Stimulated activated CD8-positive, alpha-beta memory T cell treated with anti-CD3 and anti-CD28 coated beads, Interleukin-4, amount 100 ng/mL, for 24 hours (primary cell): ENCODE measurements at regions not wholly inside any gene's neighbourhood (a gene's known extent, or its start where the extent isn't known, plus 50 kb on each side); places are given as distances from the start of the nearest gene placed in this dataset.

Source experiments
- DNase-seq: peaks from one replicate; pipeline ENCODE4 v3.0.0-alpha.2; 2020; ENCODE audit warnings: low read depth

DNA sequence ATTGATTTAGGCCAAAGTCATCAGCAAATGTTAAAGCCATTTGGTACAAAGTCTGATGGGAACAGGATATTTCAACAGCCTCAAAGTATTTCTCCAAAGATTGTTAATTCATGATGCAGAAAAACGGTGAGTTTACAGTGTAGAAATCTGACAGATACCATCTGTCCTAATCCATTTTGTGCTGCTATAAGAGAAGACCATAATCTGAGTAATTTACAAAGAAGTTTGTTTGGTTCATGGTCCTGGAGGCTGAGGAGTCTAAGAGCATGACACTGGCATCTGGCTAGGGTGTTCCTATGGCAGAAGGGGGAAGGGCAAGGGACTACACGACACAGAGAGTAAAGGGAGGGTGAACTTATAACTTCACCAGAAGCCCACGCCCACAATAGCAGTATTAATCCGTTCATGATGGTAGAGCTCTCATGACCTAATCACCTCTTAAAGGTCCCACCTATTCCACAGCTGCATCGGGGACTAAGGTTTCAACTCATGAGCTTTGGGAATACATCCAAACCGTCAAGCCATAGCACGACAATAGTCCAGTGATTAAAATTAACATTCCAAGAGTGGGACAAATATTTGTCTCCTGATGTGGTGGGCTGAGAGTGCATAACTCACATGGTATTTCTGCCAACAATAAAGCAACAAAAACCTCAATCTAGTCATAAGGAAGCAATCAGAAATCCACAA lies 298.6 kb upstream of the AKR1E2 start:
- no peak for DNase-seq

DNA sequence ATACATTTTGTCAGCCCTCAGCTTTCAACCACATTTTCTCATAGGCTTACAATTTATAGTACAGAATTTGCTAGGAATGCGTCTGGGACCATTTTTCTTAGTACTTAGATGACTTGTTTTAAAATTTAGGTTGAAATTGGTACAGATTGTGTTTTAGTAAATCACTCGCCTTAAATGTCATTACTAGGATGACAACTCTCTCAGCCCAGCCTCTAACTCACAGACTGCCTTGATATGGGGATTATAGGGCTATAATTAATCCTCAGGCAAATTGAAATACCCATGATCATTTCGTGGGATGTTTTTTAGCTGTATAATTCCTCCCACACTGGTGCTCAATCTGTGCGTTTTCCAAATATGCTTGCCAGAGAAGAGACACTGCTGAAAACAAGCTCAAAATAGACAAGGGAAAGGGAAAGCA lies 299.7 kb upstream of the AKR1E2 start:
- DNase-seq: no peak

DNA sequence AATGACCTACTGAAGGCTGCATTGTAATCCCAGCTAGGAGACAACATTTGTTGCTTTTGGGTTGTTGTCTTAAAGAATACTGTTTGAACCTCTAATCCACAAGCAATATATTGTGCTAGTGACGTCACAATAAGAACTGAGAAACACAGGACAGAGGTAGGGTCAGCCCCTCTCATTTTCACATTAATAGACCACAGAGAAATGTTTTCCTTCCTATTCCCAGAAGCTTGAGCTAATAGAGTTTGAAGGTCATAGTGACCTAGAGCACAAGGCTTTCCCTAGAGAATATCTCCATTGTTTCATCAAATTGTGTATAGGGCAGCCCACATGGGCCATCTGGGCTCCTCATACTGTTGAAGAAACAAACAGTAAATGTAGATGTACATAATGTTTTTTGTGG lies 300.9 kb upstream of the AKR1E2 start:
- DNase-seq: no peak

DNA sequence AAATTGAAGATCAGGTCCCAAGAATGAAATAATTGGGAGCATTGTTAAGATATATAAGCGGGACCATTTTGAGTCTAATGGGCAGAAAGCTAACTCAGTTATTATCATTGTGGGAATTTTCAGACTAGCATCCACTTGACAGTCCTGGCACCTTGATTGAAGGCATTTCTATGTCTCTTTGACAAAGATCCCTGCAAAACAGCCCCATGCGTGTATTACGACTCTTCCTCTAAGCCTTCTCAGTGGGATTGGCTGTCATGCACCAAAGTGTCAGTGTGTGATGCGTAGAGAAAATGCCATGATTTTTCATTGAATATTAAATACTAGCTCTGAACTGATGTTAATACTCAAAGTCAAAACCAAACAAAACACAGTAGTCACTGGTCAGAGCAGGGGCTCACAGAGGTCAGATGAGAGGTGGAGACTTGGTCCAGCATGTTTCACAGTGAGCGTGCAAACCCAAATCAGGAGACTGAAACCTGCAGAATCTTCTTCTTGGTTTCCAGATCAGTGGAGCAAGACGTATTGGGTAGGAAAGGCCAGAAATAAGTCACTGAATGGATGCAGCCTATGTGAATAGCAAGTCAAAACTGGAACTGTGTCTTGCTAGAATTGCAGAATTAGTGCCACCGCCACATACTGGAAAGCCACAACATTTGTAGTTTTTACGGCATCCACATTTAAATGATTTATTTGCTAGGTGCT lies 303.6 kb upstream of the AKR1E2 start:
- no peak for DNase-seq

DNA sequence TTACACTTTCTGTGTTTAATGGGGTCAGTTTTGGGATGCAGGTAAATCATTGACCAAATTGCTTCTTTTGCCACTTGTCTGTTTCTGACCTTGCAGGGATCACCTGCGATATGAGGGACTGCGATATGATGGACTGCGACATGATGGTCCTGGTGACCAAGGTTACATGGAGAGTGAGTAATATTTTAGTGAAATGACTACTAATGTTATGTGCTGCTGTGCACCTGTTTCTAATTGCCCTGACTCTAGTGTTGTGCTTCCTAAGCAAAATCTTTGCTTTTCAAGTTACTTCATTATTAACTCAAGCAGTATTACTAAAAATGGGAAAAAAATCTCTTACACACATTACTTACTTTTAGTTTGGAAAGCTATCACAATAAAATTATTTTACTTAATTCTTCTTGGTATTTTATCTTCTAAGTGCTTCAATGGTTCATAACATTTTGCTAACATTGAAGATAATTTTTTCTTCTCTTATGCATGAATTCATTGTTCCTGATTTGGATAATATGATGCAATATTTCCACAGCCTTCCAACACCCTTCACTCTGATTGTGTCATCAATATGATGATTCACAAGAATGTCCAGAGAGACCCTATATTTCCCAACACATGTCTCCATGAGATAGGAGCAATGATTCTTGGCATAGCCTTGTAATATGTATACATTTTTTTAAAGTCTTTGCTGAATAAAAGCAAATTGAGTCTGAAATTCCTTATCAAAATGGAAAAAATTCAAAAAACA lies 306.2 kb upstream of the AKR1E2 start:
- DNase-seq: no peak

- DNase-seq: no peak
Observed at GRCh38 chr10:4517746-4518145, 308.3 kb upstream of the AKR1E2 start.

GRCh38 chr10:4515721-4516120 lies 310.3 kb upstream of the AKR1E2 start:
- no peak for DNase-seq

DNA sequence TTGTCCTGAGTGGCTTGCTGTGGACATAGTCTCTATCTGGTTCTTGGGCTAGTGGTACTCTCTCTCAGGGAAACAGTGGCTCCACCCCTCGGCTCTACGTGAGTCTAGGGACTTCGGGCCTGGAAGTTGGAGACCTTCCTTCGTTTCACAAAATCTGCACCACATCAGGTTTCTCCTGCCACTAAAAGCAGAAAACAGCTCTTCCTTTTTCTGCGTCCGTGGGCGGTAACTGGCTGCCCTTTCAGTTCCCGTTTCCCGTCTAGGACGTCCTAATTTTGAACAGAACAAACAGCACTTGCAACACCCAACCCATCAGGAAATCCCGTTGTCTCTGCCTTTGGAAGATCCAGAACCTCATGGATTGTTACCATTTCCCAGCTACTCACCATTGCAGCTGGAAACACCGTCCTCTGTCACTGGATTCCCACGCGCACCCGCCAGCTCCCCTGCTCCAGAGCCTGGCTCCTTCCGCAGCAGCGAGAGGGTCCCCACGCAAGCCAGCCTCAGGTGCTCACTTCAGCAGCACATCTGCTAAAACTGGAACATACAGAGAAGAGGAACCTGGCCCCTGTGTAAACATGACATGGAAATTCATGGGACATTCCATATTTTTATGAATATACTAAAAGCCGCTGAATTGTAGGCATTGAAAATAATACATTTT lies 311.4 kb upstream of the AKR1E2 start:
- no peak for DNase-seq

DNA sequence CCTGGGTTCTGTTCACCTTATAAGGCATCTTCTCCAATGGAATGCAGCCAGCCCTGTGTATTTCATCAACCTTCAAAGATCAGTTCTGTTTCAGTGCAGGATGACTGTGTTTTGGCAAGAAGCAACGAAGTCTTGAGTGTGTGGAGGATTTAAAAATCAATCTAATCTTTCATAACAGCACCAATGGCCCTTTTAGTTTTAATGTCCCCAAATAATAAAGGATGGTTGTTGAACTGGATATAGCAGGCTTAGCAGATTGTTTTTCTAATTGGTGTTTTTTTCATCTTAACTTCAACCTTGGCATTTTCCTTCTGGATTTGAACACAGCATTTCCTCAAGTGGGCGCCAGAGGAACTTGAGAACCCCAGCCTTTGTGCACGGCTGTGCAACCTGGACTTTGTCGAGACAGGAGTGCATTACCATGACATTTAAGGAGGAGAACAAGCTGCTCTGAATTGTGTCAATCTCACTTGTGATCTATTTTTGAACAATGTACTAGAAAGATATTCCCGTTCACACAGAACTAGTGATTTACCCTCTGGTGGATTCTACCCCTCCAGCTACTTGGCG lies 313.3 kb upstream of the AKR1E2 start:
- DNase-seq: no peak

DNA sequence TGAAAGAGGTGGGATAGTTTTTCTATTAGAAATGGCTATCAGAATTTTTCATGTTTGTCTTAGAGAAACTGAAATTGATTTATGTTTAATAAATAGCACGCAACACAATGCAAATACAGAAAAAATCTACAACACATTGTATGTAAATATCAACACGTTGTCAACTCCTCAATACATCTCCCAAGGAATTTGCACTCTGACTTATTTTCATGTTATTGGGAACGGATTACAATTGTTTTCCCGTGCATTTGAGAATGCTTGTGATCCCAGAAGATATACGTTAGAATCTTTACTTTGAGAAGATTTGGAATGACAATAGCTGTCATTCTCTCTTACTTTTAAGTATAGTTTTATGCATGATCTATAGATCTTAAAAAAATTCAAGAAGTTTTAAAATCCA lies 313.8 kb upstream of the AKR1E2 start:
- DNase-seq: no peak

- DNase-seq: no peak
Observed at GRCh38 chr10:4511509-4511908, 314.5 kb upstream of the AKR1E2 start.

DNA sequence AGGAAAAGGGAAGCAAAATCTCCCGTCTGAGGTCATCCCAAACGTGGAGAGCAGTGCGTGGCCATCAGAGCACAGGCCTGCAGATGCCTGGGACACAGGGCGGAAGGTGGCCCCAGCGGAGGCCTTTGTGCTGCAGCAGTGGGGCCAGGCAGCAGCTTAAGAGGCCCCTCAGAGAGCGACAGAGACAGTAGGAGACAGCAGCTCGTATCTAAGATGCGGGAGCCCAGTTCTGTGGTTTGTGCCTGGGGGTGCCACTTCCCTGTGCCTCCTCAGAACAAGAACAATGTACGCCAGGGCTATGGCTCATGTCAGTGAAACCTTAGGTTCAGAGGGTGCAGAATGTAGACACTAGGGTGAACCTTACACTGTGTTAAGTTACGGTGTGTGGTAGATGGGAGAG lies 316.6 kb upstream of the AKR1E2 start:
- DNase-seq: no peak

GRCh38 chr10:4506095-4506494 lies 319.9 kb upstream of the AKR1E2 start:
- no peak for DNase-seq

DNA sequence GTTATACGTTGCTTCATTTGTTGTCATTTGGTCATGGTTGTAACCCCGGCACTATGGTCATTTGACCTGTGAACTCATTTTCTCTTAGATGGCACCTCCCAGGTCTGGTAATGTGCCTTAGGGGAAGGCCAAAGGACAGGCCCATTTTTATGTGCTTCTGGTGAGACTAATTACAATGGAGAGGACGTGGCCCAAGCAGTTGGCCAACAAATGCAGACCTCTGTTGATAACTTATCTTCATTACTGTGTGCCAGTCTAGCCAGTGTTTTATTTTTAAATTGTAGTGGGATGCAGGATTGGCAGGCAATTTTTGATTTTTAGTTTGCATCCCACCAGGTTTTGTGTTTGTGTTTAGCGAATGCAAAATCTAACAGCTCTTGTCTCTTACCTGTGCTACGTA lies 321.5 kb upstream of the AKR1E2 start:
- DNase-seq: no peak

DNA sequence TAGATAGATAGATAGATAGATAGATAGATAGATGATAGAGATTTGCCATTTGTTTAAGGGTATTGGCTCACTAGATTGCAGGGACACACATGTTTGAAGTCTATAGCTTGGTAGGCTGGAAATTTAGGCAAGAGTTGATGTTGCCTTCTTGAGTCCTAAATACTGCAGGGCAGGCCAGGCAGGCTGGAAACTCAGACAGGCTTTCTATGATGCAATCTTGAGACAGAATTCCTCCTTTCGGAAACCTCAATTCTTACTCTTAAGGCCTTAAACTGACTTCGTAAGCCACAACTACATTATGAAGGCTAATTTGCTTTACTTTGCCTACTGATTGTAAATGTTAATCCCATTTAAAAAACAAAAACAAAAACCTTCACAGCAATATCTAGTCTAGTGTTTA lies 322.9 kb upstream of the AKR1E2 start:
- no peak for DNase-seq

- DNase-seq: no peak
Observed at GRCh38 chr10:4501306-4501705, 324.7 kb upstream of the AKR1E2 start.

GRCh38 chr10:4498711-4499251 lies 327.2 kb upstream of the AKR1E2 start:
- no peak for DNase-seq

GRCh38 chr10:4494551-4494950 lies 331.5 kb upstream of the AKR1E2 start:
- DNase-seq: no peak

DNA sequence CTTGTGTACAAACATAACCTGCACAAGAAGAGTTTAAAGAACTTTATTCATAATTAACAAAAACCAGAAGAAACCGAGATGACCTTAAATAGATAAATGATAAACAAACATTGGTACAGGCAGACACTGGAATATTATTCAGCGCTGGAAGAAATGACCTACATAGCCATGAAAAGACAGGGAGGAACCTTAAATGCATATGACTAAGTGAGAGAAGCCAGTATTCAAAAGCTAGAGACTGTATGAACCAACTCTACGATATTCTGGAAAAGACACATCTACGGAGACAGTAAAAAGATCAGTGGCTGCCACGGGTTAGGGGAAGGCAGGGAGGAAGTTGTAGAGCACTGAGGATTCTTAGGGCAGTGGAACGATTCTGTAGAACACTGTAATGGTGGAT lies 333.8 kb upstream of the AKR1E2 start:
- no peak for DNase-seq

DNA sequence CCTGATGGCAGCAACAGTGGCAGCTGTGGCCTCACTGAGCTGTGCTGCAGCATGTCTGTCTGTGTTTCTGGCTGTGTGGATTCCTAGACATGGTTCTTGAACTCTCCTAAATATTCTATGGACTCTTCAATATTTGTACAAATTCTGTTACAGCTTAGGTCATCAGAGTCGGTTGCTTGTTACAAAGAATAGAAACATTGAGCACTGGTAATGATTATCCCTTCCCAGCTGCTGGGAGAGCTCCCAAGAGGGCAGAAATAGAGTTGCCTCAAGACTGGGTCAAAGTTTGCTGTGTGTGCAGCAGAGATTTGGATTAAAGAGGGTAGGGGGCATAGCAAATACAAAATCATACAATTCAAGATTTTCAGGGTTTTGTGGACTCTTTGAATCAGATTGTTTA lies 337.1 kb upstream of the AKR1E2 start:
- DNase-seq: no peak

DNA sequence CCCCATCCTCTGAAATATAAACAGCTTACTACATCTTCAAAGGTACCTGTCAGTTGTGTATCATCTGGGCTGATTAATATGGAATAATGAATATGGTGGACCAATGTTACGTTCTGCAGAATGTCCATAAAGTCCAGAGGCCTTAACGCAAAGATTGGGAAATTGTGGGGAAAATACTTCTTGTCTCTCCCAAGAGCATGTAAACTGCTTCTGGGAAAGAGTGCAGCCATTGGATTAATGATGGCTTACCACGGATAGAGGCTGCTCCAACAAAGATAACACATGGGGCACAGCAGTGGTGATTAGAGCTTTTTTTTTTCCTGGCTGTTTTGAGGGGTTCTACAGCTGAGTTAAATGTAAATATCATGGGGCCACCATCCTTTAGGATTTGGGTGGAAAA lies 340.4 kb upstream of the AKR1E2 start:
- DNase-seq: no peak

DNA sequence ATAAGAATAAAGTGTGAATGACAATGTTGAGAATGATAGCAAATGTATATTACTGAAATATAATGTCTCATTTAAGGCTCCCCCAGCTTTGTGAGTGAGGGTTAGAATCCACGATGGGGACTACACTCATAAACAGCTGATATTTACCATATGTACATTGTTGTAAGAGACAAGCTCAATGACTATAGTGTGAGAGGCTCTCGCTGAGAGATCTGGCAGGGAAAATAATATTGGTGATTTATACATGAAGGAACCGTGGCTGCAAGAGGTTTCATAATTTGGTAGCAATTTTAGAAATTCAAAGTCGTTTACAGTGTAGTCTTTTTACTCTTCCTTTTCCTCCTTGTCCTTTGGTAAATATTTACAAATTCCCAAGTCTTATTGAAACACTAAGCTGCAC lies 342.2 kb upstream of the AKR1E2 start:
- no peak for DNase-seq
